ENCODE measurements at regions not wholly inside any gene's neighbourhood (a gene's known extent, or its start where the extent isn't known, plus 50 kb on each side); places are given as distances from the start of the nearest gene placed in this dataset.

DNA sequence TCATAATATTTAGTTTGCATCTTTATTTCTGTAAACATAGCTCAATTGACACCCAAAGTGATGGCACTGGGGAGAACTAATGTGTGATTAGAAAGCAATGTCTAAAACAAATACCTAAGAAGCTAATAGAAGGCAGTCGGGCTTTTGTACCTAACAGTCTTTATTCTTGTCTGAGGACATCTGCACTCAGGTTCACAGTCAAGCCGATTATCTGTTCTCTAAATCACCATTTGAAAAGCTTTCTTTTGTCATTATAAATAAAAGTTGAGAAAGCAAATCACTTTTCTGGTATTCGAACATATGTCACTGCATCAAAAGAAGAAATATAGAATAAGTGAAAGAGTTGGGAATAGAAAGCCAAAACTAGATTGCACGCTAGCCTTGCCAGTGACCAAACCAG is 2037.9 kb upstream of the TENM3 start:
- H3K27ac ChIP-seq (ENCODE audit: low read depth in 2 of 2, low read length in 2 of 2): no peak overlapping the region
- no peaks in the 10 kb centered on the region for H3K36me3 ChIP-seq (ENCODE audit: control insufficient read depth in 2 of 3, insufficient read depth in 3 of 3, low read length in 3 of 3)
- DNase-seq (no peak), FAIRE-seq (no peak)
- no peaks in the 10 kb centered on the region for H3K27me3 ChIP-seq (ENCODE audit: control insufficient read depth, insufficient read depth, low read length)
- intact Hi-C loops (cut with DNase I): no loop called here
- H3K4me1 ChIP-seq (ENCODE audit: control insufficient read depth in 2 of 3, insufficient read depth in 2 of 3, low read depth in 1 of 3, low read length in 3 of 3): no peaks in the 10 kb centered on the region
- H3K4me3 ChIP-seq (ENCODE audit: low read length in 3 of 3): no peak overlapping the region
- no peak overlapping the region for H3K9ac ChIP-seq (ENCODE audit: low read length in 3 of 3)
- H3K9me3 ChIP-seq (ENCODE audit: control insufficient read depth in 2 of 3, insufficient read depth in 1 of 3, low read length in 3 of 3): no peaks in the 10 kb centered on the region
- TF ChIP-seq, protein P1, sequence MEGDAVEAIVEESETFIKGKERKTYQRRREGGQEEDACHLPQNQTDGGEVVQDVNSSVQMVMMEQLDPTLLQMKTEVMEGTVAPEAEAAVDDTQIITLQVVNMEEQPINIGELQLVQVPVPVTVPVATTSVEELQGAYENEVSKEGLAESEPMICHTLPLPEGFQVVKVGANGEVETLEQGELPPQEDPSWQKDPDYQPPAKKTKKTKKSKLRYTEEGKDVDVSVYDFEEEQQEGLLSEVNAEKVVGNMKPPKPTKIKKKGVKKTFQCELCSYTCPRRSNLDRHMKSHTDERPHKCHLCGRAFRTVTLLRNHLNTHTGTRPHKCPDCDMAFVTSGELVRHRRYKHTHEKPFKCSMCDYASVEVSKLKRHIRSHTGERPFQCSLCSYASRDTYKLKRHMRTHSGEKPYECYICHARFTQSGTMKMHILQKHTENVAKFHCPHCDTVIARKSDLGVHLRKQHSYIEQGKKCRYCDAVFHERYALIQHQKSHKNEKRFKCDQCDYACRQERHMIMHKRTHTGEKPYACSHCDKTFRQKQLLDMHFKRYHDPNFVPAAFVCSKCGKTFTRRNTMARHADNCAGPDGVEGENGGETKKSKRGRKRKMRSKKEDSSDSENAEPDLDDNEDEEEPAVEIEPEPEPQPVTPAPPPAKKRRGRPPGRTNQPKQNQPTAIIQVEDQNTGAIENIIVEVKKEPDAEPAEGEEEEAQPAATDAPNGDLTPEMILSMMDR (IDR thresholded peaks at IDR 0.05; ENCODE audit: borderline replicate concordance, extremely low read depth, insufficient read depth): no peak

DNA sequence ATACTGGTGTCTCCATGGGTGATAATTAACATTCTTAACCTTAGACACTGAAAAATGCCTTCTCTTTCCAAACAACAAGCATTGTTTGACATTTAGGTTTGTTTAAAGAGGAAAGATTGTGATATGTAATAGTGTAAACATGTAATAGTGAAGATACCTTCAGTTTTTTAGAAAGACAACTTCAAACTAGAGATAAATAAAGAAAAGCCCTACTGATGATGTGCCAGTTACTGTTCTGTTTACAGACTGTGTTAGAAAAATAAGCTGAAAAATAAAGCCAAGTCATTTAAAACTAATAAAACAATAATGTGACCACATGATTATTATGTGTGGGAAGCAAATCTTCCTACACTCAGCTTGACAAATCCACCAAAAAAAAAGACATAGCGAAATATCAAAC is 2035.3 kb upstream of the TENM3 start:
- no peaks in the 10 kb centered on the region for H3K27me3 ChIP-seq (ENCODE audit: control insufficient read depth, insufficient read depth, low read length)
- H3K27ac ChIP-seq (ENCODE audit: low read depth in 2 of 2, low read length in 2 of 2): no peak overlapping the region
- H3K4me3 ChIP-seq (ENCODE audit: low read length in 3 of 3): no peak overlapping the region
- TF ChIP-seq, protein P1 (IDR thresholded peaks at IDR 0.05; ENCODE audit: borderline replicate concordance, extremely low read depth, insufficient read depth): no peak
- FAIRE-seq: no peak
- H3K9me3 ChIP-seq (ENCODE audit: control insufficient read depth in 2 of 3, insufficient read depth in 1 of 3, low read length in 3 of 3): no peaks in the 10 kb centered on the region
- H3K36me3 ChIP-seq (ENCODE audit: control insufficient read depth in 2 of 3, insufficient read depth in 3 of 3, low read length in 3 of 3): no peaks in the 10 kb centered on the region
- H3K9ac ChIP-seq (ENCODE audit: low read length in 3 of 3): no peak overlapping the region
- DNase-seq: no peak
- no peaks in the 10 kb centered on the region for H3K4me1 ChIP-seq (ENCODE audit: control insufficient read depth in 2 of 3, insufficient read depth in 2 of 3, low read depth in 1 of 3, low read length in 3 of 3)
- intact Hi-C loops (cut with DNase I): no loop called here

DNA sequence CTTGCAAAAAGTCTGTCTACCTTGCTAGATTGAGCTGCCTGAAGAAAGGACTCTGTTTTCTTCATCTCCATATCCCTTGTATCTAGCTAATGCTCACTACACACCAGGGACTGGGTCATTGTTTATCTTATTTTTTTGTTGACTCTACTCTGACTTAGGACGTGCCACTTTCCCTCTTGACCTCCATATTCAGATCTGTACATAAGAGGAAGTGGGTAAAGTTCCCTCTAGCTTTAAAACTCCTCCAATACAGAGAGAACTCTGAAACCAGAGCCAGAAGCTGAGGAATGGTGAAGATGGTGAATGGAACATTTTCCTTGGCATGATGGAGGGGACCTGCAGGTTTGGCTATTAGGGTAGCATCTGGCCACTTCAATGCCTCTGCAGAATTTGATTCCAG is 2026.1 kb upstream of the TENM3 start:
- no peak for FAIRE-seq
- Histone ChIP-seq H3K27me3 (ENCODE audit: control insufficient read depth, insufficient read depth, low read length) (no peaks in the 10 kb centered on the region), H3K4me3 (ENCODE audit: low read length in 3 of 3) (no peak overlapping the region), H3K9ac (ENCODE audit: low read length in 3 of 3) (no peak overlapping the region), H3K36me3 (ENCODE audit: control insufficient read depth in 2 of 3, insufficient read depth in 3 of 3, low read length in 3 of 3) (no peaks in the 10 kb centered on the region), H3K9me3 (ENCODE audit: control insufficient read depth in 2 of 3, insufficient read depth in 1 of 3, low read length in 3 of 3) (no peaks in the 10 kb centered on the region), H3K4me1 (ENCODE audit: control insufficient read depth in 2 of 3, insufficient read depth in 2 of 3, low read depth in 1 of 3, low read length in 3 of 3) (no peaks in the 10 kb centered on the region), H3K27ac (ENCODE audit: low read depth in 2 of 2, low read length in 2 of 2) (no peak overlapping the region)
- TF ChIP-seq, protein P1 (IDR thresholded peaks at IDR 0.05; ENCODE audit: borderline replicate concordance, extremely low read depth, insufficient read depth): no peak
- intact Hi-C loops (cut with DNase I): no loop called here
- no peak for DNase-seq

DNA sequence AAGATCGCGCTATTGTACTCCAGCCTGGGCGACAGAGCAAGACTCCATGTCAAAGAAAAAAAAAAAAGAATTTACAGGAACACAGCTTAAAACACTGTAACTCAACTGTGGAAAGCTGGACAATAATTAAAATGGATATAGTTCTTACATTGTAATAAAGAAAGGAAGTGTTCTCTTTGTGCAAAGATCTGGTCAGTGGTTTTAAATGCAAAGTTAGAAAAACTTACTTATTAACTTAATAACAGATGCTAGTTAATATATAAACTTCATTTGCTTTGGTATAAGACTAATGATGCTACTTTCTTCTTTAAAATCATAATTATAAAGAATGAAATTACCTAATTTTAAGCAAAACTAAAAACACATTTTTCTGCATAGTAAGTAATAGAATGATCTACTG is 2024.1 kb upstream of the TENM3 start:
- H3K27me3 ChIP-seq (ENCODE audit: control insufficient read depth, insufficient read depth, low read length): no peaks in the 10 kb centered on the region
- DNase-seq (peak in 1 of 5 donors; percentile 3), FAIRE-seq (no peak)
- H3K36me3 ChIP-seq (ENCODE audit: control insufficient read depth in 2 of 3, insufficient read depth in 3 of 3, low read length in 3 of 3): no peaks in the 10 kb centered on the region
- H3K9ac ChIP-seq (ENCODE audit: low read length in 3 of 3): no peak overlapping the region
- no peak overlapping the region for H3K27ac ChIP-seq (ENCODE audit: low read depth in 2 of 2, low read length in 2 of 2)
- no peaks in the 10 kb centered on the region for H3K9me3 ChIP-seq (ENCODE audit: control insufficient read depth in 2 of 3, insufficient read depth in 1 of 3, low read length in 3 of 3)
- intact Hi-C loops (cut with DNase I): no loop called here
- no peaks in the 10 kb centered on the region for H3K4me1 ChIP-seq (ENCODE audit: control insufficient read depth in 2 of 3, insufficient read depth in 2 of 3, low read depth in 1 of 3, low read length in 3 of 3)
- H3K4me3 ChIP-seq (ENCODE audit: low read length in 3 of 3): no peak overlapping the region
- TF ChIP-seq, protein P1 (IDR thresholded peaks at IDR 0.05; ENCODE audit: borderline replicate concordance, extremely low read depth, insufficient read depth): no peak

All from kidney (tissue), 13 donors.